GM18861 (cell line): ENCODE measurements at regions not wholly inside any gene's neighbourhood (a gene's known extent, or its start where the extent isn't known, plus 50 kb on each side); places are given as distances from the start of the nearest gene placed in this dataset.
A peak's percentile ranks its signal among the peaks of the same experiment; 100 is the strongest.

Experiments
- ATAC-seq: cut with Tn5 transposase; IDR thresholded peaks from one replicate; pipeline ENCODE4 v1.9.1; 2021; ENCODE audit not compliant: unreplicated experiment

DNA sequence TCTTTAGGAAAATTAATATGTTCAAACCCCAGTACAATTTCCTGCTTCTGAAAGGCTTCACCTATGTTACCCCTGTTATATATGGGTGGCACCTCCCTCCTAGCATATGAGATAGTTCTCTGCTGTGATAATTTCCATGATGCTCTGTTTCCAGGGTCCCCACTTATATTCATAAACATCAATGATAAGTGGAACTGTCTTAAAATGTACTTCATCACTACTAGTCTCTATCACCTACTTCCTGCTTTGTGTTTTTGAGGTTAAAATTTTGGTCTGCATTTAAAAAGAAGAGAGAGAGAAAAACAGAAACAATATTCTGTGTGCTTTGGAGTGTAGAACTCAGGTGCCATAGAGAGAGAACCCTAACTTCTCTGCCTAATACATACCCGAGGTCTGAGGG lies 234.7 kb downstream of the HTR1A start:
- ATAC-seq: no peak

DNA sequence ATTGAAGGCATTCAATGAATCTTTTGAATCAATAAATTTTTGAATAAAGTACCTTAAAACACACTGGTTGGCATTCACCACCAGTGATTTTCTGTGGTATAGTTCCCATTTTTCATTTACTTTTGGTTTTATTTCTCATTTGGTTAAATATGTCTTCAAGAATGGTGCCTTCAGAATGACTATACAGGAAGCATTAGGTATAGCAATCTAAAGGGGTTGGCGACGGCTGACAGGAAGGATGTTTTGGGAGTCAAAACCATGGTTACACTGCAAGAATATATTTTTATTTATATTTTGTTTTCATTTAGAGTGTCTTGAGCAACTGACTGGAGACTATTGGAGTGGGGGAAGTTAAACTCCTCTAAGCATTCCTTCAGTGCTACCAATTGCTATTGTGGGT lies 235.7 kb downstream of the HTR1A start:
- peak; percentile 62 for ATAC-seq

DNA sequence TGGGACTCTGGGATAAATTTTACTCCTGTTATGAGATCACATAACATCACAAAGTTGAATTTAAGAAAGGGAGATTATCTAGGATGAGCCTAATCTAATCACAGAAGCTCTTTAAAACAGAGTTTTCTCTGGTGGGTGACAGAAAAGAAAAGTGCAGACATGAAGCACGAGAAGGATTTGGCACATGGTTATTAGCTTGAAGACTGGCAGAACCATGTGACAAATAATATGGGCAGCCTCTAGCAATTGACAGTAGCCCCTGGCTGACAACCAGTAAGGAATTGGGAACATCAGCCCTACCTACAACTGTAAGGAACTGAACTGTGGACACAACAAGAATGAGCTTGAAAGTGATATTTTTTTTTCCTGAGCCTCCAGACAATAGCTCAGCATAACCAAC lies 243.1 kb downstream of the HTR1A start:
- no peak for ATAC-seq

DNA sequence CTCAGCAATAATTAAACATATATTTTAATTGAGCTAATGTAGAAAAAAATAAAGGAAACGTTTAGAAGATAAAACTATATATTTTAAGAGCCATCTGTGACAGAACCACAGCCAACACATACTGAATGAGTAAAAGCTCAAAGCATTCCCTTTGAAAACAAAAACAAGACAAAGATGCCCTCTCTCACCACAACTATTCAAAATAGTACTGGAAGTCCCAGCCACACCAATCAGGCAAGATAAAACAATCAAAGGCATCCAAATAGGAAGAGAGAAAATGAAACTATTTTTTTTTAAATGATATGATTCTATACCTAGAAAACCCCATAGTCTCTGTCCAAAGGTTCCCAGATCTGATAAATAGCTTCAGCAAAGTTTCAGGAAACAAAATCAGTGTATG lies 262.0 kb downstream of the HTR1A start:
- ATAC-seq: no peak

DNA sequence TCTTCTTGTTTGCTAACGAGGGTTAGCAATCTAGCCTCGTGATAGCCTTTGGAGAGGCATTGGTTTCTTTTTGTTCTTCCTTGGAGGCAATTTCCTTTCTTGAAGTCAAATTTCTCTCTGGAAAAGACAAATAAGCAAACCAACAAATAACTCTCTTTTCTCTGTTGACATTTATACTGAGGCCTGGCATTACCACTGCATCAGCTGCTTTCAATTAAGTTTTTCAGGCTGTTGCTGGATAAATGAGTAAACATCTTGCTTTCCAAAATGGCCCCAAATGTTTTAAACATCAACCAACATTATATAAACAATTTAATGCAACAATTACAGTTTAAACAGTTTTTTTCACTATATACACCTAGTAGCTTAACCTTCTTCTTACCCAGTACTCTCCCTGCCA lies 264.4 kb downstream of the HTR1A start:
- no peak for ATAC-seq

DNA sequence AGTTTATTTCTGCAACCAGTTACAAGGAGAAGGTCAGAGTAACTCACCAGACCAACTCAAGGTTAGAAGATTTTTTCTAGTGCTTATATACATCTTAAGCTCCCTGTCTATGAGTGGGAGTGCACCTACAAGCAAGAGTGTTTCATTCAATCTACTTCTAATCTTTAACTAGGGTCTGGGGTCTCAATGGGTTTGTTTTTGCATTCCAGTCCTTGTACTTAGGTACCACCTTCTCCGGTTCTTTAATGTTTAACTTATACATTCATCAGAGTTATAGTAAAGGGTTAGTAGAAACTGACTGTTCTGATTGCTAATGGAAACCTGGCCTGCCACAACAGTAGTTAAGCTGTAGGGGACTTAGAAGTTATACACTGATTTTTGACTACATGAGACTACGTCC lies 271.7 kb downstream of the HTR1A start:
- no peak for ATAC-seq

DNA sequence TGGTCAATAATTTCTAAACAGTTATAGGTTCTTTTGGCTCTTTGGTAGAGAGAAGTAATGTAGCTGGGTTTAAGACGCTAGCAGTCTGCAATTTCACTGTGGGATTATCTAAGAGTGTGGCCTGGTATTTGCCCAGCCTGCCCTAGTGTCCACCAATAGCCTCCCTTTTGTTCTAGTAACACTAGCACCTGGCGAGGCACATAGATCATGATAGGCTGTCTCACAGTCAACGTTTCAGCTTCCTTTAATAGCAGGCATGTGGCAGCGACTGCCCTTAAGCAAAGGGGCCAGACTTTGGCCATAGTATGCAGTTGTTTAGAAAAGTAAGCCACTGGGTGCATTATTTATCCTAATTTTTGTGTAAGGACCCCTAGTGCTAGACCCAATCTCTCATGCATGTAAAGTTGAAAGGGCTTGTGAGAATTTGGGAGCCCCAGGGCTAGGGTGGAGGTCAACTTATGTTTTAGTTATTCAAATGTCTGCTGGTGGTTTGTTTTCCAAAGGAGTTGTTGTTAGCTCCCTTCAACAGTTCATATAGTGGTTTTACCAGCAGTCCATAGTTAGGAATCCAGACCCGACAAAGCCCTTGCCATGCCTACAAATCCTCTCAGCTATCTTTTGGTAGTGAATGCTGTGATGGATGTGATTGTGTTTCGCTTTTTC lies 274.3 kb downstream of the HTR1A start:
- no peak for ATAC-seq

DNA sequence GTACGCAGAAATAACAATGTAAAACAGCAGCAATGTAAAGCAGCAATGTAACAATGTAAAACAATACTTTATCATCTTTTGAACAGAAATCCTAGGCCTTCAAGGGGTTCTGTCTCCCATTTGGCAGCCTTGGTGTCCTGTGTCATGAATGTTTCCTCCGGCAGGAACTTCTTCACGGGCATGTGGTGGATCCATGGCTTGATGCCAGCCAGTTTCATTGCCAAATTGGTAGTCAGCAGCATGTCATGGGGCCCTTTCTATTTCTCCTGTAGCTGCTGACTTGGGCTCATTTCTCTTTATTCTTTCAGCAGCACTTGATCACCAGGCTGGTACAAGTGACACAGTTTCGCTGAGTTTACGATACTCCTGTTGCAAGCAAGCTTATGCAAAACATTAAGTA lies 275.3 kb downstream of the HTR1A start:
- no peak for ATAC-seq

DNA sequence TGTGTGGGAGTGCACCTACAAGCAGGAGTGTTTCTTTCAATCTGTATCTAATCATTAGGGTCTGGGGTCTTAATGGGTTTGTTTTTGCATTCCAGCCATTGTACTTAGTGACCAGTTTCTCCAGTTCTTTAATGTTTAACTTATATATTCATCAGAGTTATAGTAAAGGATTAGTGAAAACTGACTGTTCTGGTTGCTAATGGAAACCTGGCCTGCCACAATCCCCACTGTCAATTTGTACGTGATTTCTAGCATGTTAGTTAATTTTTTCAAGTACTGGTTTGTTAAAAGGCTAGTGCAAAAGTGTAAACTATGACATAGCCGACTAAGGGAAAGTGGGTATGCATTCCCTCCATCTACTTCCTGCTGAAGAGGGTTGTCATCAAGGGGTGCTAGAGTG lies 276.1 kb downstream of the HTR1A start:
- no peak for ATAC-seq

DNA sequence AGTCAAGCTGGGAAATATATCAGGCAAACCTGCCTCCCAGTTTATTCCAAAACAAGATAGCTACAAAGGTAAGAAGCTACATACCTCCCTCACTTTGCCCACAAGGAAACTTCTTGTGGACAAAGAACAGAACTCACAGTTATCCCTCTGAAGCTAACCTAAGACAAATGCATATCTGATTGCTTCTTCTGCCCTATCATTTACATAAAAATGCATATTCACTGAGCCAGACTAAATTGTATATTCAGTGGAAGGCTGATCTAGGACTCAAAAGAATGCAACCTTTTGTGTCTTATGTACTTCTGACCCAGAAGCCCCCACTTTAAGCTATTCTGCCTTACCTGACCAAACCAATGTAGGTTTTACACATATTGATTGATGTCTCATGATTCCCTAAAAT lies 276.8 kb downstream of the HTR1A start:
- ATAC-seq: no peak

DNA sequence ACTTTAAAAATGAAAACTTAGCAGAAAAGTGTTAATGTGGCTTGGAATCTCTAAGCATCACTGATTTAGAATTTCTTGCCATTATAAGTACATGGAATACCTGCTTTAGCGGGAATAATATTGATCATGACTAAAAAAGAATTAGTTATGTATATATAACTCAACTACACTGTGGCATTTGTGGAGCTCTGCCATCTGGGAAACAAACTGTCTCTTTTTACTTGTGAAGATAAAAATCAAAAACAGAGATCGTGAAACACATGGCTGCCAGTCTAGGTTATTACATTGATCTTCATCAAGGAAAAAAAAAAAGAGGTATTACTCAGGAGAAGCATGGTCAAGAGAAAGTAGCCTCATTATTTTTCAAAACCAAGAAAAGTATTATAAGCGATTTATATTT lies 287.4 kb downstream of the HTR1A start:
- ATAC-seq: no peak

DNA sequence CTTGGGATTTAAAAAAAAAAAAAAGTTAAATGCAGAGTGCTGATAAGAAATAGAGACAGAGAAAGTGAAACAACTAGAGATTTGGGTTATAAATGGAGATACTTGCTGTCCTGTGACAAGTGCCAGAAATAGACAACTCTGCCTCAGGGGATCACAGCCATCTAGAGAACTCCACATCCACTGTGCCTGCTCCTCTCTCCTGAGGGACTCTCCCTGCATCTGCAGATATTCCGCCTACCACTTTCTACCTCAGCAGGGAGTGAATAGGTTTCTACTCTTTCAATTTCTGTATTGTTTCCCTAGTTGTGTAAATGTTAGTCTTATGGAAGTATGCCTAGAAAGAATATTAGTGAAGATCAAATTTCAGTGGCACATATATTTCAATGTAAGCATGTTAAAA lies 307.2 kb downstream of the HTR1A start:
- ATAC-seq: no peak

DNA sequence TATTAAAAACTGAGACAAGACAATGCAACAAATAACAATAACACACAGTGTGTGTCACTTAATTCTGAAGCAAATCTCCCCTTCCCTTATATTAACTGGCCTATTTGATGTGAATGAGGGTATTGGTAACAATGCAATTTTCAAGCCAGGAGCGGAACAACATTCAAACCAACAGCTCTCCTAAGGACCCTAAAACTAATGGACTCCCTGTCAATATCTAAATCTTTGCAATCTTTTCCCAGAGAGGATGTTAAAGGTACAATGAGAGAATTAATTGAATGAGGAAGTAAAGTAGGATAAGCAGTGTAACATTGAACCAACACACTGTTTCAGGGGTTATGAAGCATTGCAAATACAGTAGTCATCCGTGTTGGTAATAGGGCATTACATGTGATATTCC lies 311.7 kb downstream of the HTR1A start:
- ATAC-seq: no peak

DNA sequence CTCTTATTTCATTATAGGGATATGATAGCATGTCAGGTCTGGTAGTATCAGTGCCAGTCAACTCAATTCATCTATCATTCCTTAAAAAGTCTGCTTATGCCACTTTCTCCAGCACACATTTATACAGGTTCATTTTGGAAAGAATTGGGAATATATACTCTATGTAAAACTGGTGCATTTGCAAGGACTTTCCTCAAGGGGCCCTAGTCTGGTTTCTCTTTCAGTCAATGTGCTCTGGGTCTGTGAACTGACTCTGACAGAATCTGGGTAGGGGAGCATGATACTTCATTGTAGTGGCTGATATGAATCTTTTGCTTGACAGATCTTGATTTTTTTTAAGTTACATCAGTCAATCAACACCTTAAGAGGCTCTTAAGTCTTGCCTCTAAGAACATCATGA lies 313.9 kb downstream of the HTR1A start:
- no peak for ATAC-seq

DNA sequence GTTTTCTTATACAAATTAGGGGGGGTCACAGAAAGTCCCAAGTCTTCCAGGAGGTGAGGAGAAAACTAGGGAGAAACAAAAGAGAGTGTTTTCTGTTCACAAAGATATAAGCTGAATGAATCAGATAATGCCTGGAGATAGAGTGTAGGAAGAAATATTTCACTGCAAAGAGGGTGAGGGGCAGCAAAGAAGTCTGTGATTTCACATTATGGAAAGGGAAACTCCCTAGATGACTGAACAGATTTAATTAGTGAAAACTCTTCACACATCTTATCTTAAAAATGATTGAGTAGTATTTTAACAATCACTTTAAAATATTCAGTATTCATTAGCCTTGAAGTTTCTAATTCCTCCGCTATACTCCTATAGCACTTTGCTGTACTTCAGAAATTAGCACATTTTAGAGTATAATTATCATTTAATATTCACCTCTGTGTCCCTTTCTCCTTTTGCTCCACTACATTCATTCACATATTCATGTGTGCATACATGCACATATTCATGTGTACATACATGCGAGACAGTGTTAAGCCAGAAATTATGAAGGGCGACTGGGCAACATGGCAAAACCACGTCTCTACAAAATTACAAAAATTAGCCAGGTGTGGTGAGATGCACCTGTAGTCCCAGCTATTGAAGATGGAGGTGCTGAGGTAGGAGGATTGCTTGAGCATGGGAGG lies 332.2 kb downstream of the HTR1A start:
- ATAC-seq: no peak

DNA sequence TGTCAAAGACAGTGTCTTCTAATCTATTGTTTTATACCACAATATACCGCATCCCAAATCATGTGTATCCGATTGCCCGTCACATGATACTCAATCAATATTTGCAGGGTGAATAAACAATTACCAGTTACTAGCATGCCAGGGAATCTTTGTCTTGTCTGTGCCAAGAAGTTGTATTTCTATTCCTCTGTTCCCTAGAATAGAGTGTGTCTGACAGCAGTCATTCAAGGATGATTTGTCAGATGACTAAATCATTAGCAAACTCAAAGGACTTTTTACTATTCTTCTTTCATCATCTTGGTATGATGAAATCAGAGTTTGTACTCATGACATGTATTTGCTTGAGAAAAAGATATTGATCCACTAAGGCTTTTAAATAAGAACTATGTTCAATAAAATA lies 348.8 kb downstream of the HTR1A start:
- ATAC-seq: no peak

DNA sequence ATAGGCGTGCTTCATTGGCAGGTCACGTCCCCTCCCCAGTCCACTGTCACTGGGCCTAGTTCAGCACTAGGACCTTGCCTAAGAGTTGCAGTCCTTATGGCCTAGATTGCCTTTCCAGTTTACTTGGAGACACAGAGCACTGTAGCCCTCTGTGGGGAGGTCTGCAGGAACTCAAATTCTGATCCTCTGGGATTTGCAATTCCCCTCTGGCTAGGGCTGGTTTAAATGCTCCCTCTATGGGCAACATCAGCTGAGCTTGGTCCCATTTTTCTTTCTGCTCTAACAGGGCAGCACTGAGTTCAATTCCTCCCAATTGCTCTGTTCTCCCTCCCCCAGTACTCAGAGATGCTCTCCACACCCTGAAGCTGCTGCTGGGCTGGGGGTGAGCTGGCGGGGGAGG lies 358.2 kb downstream of the HTR1A start:
- no peak for ATAC-seq

DNA sequence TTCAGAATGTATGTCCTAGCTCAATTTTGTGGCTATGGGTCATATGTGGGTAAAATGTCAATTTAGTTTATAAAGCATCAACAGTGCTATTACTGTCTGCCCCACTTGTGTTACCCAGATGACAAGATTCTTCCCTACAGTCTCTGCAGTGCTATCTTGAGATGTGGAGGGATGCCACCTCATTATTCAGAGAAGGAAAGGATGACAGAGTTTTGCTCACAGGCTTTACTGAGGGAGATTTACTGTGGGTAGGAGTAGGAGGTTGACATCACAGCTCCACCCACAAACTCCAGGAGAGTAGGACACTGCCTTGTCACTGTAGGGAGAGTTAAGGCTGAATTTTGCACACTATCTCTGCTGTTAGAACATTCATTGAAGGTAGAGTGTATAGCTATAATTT lies 359.3 kb downstream of the HTR1A start:
- ATAC-seq: no peak

DNA sequence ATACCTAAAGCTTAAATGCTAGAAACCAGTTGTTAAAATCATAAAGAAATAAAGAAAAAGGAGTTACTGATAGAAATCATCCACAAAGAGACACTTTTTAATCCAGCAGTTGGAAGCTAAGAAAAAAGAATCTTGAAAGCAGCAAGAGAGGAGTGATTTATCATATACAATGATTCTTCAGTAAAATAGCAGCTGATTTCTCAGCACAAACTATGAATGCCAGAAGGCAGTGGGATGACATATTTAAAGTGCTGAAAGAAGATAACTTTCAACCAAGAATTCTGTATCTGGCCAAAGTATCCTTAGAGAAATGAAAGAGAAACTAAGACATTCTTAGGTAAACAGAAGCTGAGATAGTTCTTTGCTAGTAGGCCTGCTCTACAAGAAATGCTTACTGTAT lies 366.0 kb downstream of the HTR1A start:
- no peak for ATAC-seq

DNA sequence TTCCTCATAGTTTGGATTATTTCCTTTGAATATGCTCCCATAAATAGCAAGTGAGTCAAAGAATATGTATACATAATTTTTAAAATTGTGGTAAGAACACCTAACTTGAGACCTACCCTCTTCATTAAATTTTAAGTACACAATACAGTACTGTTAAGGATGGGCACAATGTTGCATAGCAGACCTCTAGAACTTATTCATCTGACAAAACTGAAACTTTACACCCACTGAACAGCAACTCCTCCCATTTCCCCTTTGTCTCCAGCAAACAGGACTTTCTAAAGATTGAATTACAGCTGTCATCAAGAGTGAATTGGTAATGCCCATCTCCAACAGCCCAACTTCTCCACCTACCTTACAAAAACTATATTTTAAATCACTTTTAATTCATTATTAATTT lies 388.9 kb downstream of the HTR1A start:
- no peak for ATAC-seq

DNA sequence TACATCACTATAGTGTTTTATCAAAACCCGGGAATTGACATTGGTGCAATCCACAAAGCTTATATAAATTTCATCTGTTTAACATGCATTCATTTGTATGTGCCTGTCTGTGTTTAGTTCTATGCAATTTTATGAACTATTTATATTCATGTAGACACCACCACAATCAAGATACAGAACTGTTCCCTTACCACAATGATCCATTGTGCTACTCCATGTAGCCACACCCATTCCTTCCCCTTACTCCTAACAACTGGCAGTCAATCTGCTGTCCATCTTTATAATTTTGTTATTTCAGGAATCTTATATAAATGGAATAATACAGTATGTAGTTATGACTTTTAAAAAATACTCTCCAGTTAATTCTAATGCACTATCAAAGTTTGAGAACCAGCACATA lies 389.5 kb downstream of the HTR1A start:
- no peak for ATAC-seq

DNA sequence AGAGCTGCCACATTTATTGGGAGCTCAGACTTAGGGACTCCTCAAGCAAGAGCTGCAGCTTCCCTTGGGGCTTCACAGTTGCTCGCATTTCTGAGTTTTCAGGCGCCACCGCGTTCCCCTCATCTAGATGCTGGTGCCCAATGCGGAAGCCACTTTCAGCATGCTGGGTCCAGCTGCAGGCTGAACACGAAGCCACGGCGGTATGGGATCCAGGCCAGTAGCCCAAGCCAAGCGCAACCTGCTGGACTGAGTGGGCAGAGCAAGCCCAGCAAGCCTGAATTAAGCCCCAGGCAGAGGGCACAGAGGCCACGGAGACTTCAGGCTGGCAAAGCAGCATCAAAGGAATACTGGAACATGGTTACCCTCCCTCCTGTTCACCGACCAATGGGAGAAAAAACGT lies 391.5 kb downstream of the HTR1A start:
- no peak for ATAC-seq

DNA sequence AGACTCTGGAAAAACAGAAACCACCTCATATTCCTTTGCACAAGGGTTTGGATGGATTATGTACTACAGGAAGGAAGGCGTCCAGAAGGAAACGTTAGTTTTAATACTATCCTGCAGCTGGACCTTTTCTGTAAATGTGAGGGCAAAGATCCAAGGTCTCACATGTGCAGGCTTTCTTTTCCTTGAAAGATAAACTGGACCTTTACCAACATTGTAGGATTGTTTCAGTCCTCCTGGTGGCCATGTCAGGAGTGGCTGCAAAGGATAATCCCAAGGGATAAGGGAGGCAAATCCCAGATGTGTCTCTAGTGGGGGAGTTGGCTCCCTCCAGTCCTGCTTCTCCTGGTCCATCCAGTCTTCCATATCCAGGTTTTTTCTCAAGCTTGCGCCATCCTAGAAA lies 397.5 kb downstream of the HTR1A start:
- ATAC-seq: no peak
